ENCODE measurements at regions not wholly inside any gene's neighbourhood (a gene's known extent, or its start where the extent isn't known, plus 50 kb on each side); places are given as distances from the start of the nearest gene placed in this dataset.
"Not testable (repeated sequence)": the region's sequence is repeated elsewhere in the genome, so short reads cannot be mapped to it uniquely, and the experiment has no call there.

- peak; percentile 44 for DNase-seq (ENCODE audit: low spot score)
Observed at GRCh38 chr6:15956205-15957106, 172.4 kb upstream of the MYLIP start.

- DNase-seq (ENCODE audit: low spot score) = no peak
Observed at GRCh38 chr6:15955484-15955883, 173.4 kb upstream of the MYLIP start.

GRCh38 chr6:15953152-15953880, 175.6 kb upstream of the MYLIP start:
- no peak for DNase-seq (ENCODE audit: low spot score)

GRCh38 chr6:15952231-15953151, 176.4 kb upstream of the MYLIP start:
- DNase-seq (ENCODE audit: low spot score) = no peak

- DNase-seq (ENCODE audit: low spot score) = no peak
Observed at GRCh38 chr6:15950962-15951569, 177.8 kb upstream of the MYLIP start.

GRCh38 chr6:15949982-15950381, 178.9 kb upstream of the MYLIP start:
- DNase-seq (ENCODE audit: low spot score) = no peak

- peak; percentile 90 for DNase-seq (ENCODE audit: low spot score)
Observed at GRCh38 chr6:15948930-15949900, 179.7 kb upstream of the MYLIP start.

- no peak for DNase-seq (ENCODE audit: low spot score)
Observed at GRCh38 chr6:15947923-15948322, 181.0 kb upstream of the MYLIP start.

- no peak for DNase-seq (ENCODE audit: low spot score)
Observed at GRCh38 chr6:15947436-15947835, 181.4 kb upstream of the MYLIP start.

GRCh38 chr6:15946701-15947385, 182.0 kb upstream of the MYLIP start:
- no peak for DNase-seq (ENCODE audit: low spot score)

- DNase-seq (ENCODE audit: low spot score) = no peak
Observed at GRCh38 chr6:15945593-15946159, 183.2 kb upstream of the MYLIP start.

- DNase-seq (ENCODE audit: low spot score) = no peak
Observed at GRCh38 chr6:15943423-15943822, 185.5 kb upstream of the MYLIP start.

GRCh38 chr6:15941168-15941567, 187.7 kb upstream of the MYLIP start:
- no peak for DNase-seq (ENCODE audit: low spot score)

GRCh38 chr6:15938107-15938506, 190.8 kb upstream of the MYLIP start:
- no peak for DNase-seq (ENCODE audit: low spot score)

GRCh38 chr6:15937602-15938001, 191.3 kb upstream of the MYLIP start:
- DNase-seq (ENCODE audit: low spot score) = no peak

GRCh38 chr6:15936503-15936902, 192.4 kb upstream of the MYLIP start:
- no peak for DNase-seq (ENCODE audit: low spot score)

GRCh38 chr6:15935661-15936060, 193.2 kb upstream of the MYLIP start:
- no peak for DNase-seq (ENCODE audit: low spot score)

- not testable (repeated sequence) for DNase-seq (ENCODE audit: low spot score)
Observed at GRCh38 chr6:15931697-15932096, 197.2 kb upstream of the MYLIP start.

- DNase-seq (ENCODE audit: low spot score) = no peak
Observed at GRCh38 chr6:15930207-15930606, 198.7 kb upstream of the MYLIP start.
